Fibroblast of lung (primary cell): ENCODE measurements at regions not wholly inside any gene's neighbourhood (a gene's known extent, or its start where the extent isn't known, plus 50 kb on each side); places are given as distances from the start of the nearest gene placed in this dataset.
"Not testable (repeated sequence)": the region's sequence is repeated elsewhere in the genome, so short reads cannot be mapped to it uniquely, and the experiment has no call there.

Experiments
- DNase-seq, 2 donors: peaks; one replicate each; pipeline versions ENCODE4 v3.0.0 to v3.0.0-alpha.2; 2010; ENCODE audit warnings: low read depth in 2 of 2
- H2AFZ ChIP-seq: 2 replicates; pipeline ENCODE4 v1.5.1; 2012; ENCODE audit warnings: low read length, control low read depth, inconsistent platforms
- H3K27ac ChIP-seq: 2 replicates; pipeline ENCODE4 v1.5.1; 2011; ENCODE audit warnings: low read length, control low read depth; ENCODE audit not compliant: insufficient read depth
- H3K27me3 ChIP-seq: 2 replicates; pipeline ENCODE4 v1.5.1; 2011; ENCODE audit warnings: mild to moderate bottlenecking, low read length; ENCODE audit not compliant: control insufficient read depth, insufficient read depth
- H3K36me3 ChIP-seq: 2 replicates; pipeline ENCODE4 v1.5.1; 2011; ENCODE audit warnings: low read length; ENCODE audit not compliant: control insufficient read depth, insufficient read depth
- H3K4me1 ChIP-seq: 2 replicates; pipeline ENCODE4 v1.5.1; 2011; ENCODE audit warnings: low read length; ENCODE audit not compliant: control insufficient read depth, insufficient read depth; ENCODE audit errors: extremely low read depth
- H3K4me2 ChIP-seq: 2 replicates; pipeline ENCODE4 v1.5.1; 2011; ENCODE audit warnings: low read length, control low read depth; ENCODE audit not compliant: insufficient read depth; ENCODE audit errors: extremely low read depth
- H3K4me3 ChIP-seq, 4 experiments: fragments of 200-600 bp in 1 of 4; sonication (generic) in 1 of 4; replicated peaks in 1 of 4; 2 replicates each; pipeline ENCODE4 v1.5.1; 2011 to 2016; ENCODE audit warnings: low read length in 4 of 4, low read depth in 3 of 4, mild to moderate bottlenecking in 3 of 4, control low read depth in 2 of 4, inconsistent platforms in 1 of 4, mixed read lengths in 1 of 4; ENCODE audit not compliant: insufficient read depth in 1 of 4; ENCODE audit errors: control extremely low read depth in 1 of 4
- H3K79me2 ChIP-seq: 2 replicates; pipeline ENCODE4 v1.5.1; 2012; ENCODE audit warnings: mild to moderate bottlenecking, low read length, inconsistent platforms; ENCODE audit not compliant: control insufficient read depth, insufficient read depth
- H3K9ac ChIP-seq: 2 replicates; pipeline ENCODE4 v1.5.1; 2011; ENCODE audit warnings: mild to moderate bottlenecking, low read length, control low read depth; ENCODE audit not compliant: insufficient read depth
- H3K9me3 ChIP-seq: 2 replicates; pipeline ENCODE4 v1.5.1; 2012; ENCODE audit warnings: low read depth, low read length; ENCODE audit not compliant: control insufficient read depth, insufficient read depth
- H4K20me1 ChIP-seq: 2 replicates; pipeline ENCODE4 v1.5.1; 2011; ENCODE audit warnings: low read length; ENCODE audit not compliant: control insufficient read depth, insufficient read depth; ENCODE audit errors: extremely low read depth
- EZH2 ChIP-seq: IDR thresholded peaks from 2 replicates; pipeline ENCODE4 v1.5.1; 2012; ENCODE audit warnings: low read length, control low read depth, mild to moderate bottlenecking; ENCODE audit errors: missing control alignments
- TF ChIP-seq, protein P1 (sequence below), 2 donors: IDR thresholded peaks in 1 of 2; conservative IDR thresholded peaks in 1 of 2; 1 replicate in 1 of 2; 2 replicates in 1 of 2; pipeline ENCODE4 v1.5.1; 2011 to 2012; ENCODE audit warnings: low read length in 2 of 2, control low read depth in 1 of 2, inconsistent platforms in 1 of 2, low read depth in 1 of 2, mild to moderate bottlenecking in 1 of 2

DNA sequence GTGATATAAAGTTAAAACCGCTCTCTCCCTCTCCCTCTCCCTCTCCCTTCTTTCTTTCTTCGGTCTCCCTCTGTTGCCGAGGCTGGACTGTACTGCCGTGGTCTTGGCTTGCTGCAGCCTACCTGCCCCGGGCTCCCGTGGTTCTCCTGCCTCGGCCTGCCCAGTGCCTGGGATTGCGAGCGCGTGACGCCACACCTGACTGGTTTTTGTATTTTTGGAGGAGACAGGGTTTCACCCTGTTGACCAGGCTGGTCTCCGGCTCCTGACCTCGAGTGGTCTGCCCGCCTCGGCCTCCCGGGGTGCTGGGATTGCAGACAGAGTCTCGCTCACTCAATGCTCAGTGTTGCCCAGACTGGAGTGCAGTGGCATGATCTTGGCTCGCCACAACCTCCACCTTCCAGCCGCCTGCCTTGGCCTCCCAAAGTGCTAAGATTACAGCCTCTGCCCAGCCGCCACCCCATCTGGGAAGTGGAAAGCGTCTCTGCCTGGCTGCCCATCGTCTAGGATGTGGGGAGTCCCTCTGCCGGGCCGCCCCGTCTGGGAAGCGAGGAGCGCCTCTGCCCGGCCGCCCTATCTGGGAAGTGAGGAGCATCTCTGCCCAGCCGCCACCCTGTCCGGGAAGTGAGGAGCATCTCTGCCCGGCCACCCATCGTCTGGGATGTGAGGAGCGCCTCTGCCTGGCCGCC, 400.5 kb downstream of the CAAP1 start:
- not testable (repeated sequence) for H4K20me1 ChIP-seq, H3K4me3 ChIP-seq, DNase-seq, H3K9ac ChIP-seq, H3K79me2 ChIP-seq, H3K36me3 ChIP-seq, H3K4me2 ChIP-seq, H3K27me3 ChIP-seq, H3K9me3 ChIP-seq, H3K27ac ChIP-seq, H3K4me1 ChIP-seq, H2AFZ ChIP-seq

DNA sequence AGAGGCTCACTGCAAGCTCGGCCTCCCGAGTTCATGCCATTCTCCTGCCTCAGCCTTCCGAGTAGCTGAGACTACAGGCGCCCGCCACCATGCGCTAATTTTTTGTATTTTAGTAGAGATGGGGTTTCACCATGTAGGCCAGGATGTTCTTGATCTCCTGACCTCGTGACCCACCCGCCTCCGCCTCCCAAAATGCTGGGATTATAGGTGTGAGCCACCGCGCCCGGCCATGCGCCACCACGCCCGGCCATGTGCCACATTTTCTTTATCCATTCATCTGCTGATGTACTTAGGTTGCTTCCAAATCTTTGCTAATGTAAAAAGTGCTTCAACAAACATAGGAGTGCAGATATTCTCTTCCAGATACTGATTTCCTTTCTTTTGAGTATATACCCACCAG, 408.6 kb downstream of the CAAP1 start:
- H3K9ac ChIP-seq: no peak overlapping the region
- no peaks in the 10 kb centered on the region for H3K4me1 ChIP-seq
- TF ChIP-seq, protein P1, sequence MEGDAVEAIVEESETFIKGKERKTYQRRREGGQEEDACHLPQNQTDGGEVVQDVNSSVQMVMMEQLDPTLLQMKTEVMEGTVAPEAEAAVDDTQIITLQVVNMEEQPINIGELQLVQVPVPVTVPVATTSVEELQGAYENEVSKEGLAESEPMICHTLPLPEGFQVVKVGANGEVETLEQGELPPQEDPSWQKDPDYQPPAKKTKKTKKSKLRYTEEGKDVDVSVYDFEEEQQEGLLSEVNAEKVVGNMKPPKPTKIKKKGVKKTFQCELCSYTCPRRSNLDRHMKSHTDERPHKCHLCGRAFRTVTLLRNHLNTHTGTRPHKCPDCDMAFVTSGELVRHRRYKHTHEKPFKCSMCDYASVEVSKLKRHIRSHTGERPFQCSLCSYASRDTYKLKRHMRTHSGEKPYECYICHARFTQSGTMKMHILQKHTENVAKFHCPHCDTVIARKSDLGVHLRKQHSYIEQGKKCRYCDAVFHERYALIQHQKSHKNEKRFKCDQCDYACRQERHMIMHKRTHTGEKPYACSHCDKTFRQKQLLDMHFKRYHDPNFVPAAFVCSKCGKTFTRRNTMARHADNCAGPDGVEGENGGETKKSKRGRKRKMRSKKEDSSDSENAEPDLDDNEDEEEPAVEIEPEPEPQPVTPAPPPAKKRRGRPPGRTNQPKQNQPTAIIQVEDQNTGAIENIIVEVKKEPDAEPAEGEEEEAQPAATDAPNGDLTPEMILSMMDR (conservative IDR thresholded peaks at IDR 0.05 in 1 of 2, IDR thresholded peaks at IDR 0.05 in 1 of 2; ENCODE audit: low read depth in 1 of 2, low read length in 2 of 2): no peak
- no peak for TF ChIP-seq EZH2
- H3K9me3 ChIP-seq: no peaks in the 10 kb centered on the region
- no peak overlapping the region for H3K4me2 ChIP-seq
- H4K20me1 ChIP-seq: no peaks in the 10 kb centered on the region
- no peak overlapping the region for H2AFZ ChIP-seq
- H3K27ac ChIP-seq: no peak overlapping the region
- no peak for DNase-seq
- H3K36me3 ChIP-seq: no peaks in the 10 kb centered on the region
- no peak overlapping the region for H3K4me3 ChIP-seq
- no peaks in the 10 kb centered on the region for H3K79me2 ChIP-seq
- no peaks in the 10 kb centered on the region for H3K27me3 ChIP-seq

DNA sequence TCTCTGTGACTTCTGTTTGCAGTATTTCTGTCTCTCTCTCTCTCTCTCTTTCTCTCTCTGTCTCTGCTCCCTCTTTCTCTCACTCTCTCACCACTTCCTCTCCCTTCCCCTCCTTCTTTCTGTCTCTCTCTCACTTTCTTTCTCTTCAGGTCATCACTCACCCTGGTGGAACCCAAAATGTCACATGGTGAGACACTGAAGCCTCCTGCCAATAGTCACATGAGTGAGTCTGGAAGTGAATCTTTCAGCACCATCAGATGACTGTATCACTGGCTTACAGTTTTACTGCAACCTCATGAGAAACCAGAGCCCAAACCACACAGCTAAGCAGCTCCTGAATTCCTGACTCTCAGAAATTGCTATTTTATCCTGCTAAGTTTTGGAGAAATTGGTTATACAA, 414.6 kb downstream of the CAAP1 start:
- Histone ChIP-seq H3K4me2 (no peak overlapping the region), H3K4me3 (no peak overlapping the region), H3K27me3 (no peaks in the 10 kb centered on the region), H4K20me1 (no peaks in the 10 kb centered on the region), H3K36me3 (no peaks in the 10 kb centered on the region), H3K79me2 (no peaks in the 10 kb centered on the region), H3K9me3 (no peaks in the 10 kb centered on the region), H3K9ac (no peak overlapping the region), H3K4me1 (no peaks in the 10 kb centered on the region), H2AFZ (no peak overlapping the region), H3K27ac (no peak overlapping the region)
- no peak for TF ChIP-seq EZH2
- TF ChIP-seq, protein P1 (conservative IDR thresholded peaks at IDR 0.05 in 1 of 2, IDR thresholded peaks at IDR 0.05 in 1 of 2; ENCODE audit: low read depth in 1 of 2, low read length in 2 of 2): no peak
- DNase-seq: no peak
